BLaER1 treated with 17β-estradiol and CSF1 and Interleukin-3, amounts not matched to agents 10 nM and 100 nM (cell line): ENCODE measurements at regions not wholly inside any gene's neighbourhood (a gene's known extent, or its start where the extent isn't known, plus 50 kb on each side); places are given as distances from the start of the nearest gene placed in this dataset.

Source experiments
- H3K27ac ChIP-seq, 11 experiments: shearing (Covaris generic); formaldehyde crosslinking; 2 replicates each; pipeline ENCODE4 v1.8.1; 2022
- H3K27me3 ChIP-seq, 11 experiments: shearing (Covaris generic); formaldehyde crosslinking; 2 replicates each; pipeline ENCODE4 v1.8.1; 2022
- H3K36me3 ChIP-seq, 11 experiments: shearing (Covaris generic); formaldehyde crosslinking; 2 replicates each; pipeline ENCODE4 v1.8.1; 2022
- H3K4me1 ChIP-seq, 10 experiments: shearing (Covaris generic); formaldehyde crosslinking; 2 replicates each; pipeline ENCODE4 v1.8.1; 2022
- H3K4me2 ChIP-seq, 11 experiments: shearing (Covaris generic); formaldehyde crosslinking; 2 replicates each; pipeline ENCODE4 v1.8.1; 2022
- H3K4me3 ChIP-seq, 10 experiments: shearing (Covaris generic); formaldehyde crosslinking; 2 replicates each; pipeline ENCODE4 v1.8.1; 2022
- H3K9ac ChIP-seq, 11 experiments: shearing (Covaris generic); formaldehyde crosslinking; 2 replicates each; pipeline ENCODE4 v1.8.1; 2022
- H3K9me3 ChIP-seq, 11 experiments: shearing (Covaris generic); formaldehyde crosslinking; replicated peaks in 1 of 11; 2 replicates each; pipeline ENCODE4 v1.8.1; 2022
- H4K20me1 ChIP-seq, 11 experiments: shearing (Covaris generic); formaldehyde crosslinking; 2 replicates each; pipeline ENCODE4 v1.8.1; 2022
- Cebpa-rat ChIP-seq, 11 experiments: shearing (Covaris generic); IDR thresholded peaks; 2 replicates each; pipeline ENCODE4 v1.8.1; 2022

DNA sequence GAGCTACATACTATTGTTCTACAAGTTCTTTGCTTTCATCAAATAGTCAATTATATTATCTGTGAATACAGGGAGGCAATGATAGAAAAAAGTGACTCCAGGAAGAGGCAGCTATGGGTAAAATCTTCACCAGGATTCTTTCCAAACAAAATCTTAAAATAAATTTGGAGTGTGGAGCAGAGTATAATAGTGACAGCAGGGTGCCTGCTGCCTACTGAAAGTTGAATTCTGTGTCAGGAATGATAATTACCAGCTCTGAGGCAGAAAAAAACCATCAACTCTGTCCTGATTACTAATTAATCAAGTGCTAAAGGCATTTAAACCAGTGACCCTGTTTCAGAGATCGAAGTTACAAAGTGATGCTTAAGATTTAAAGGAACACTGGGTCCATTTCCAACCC lies 148.0 kb downstream of the DIPK2A start:
- no peak overlapping the region for H3K27ac ChIP-seq
- H4K20me1 ChIP-seq = no peaks in the 10 kb centered on the region
- H3K4me1 ChIP-seq = peaks cover 0 to 6% (median 0%) of the 10 kb centered on the region in 10 experiments; a peak in 3 of 20 replicates
- no peaks in the 10 kb centered on the region for H3K27me3 ChIP-seq
- no peak overlapping the region for H3K4me3 ChIP-seq
- no peak overlapping the region for H3K4me2 ChIP-seq
- peaks cover 0 to 6% (median 0%) of the 10 kb centered on the region in 11 experiments; a peak in 2 of 22 replicates for H3K9me3 ChIP-seq
- no peaks in the 10 kb centered on the region for H3K36me3 ChIP-seq
- no peak for TF ChIP-seq Cebpa-rat (IDR thresholded peaks at IDR 0.05)
- H3K9ac ChIP-seq = no peak overlapping the region

DNA sequence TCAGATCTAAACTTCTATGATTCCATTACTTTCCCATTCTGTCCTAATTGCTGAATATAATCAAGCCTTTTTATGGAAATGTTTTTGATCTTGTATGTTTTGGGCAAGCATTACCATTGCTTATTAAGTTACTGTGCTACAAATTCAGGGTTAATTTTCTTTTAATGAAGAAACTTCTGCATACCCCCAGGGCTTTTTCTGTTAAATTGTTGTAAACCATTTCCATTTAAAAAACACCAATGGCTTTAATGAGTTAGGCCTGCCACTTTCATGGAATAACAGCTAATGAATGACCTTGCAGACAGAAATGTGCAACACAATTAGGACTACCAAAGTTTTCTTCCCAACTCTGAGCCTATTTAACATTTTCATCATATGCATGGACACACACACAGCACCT lies 150.0 kb downstream of the DIPK2A start:
- peaks cover 0 to 11% (median 0%) of the 10 kb centered on the region in 11 experiments; a peak in 5 of 22 replicates for H3K9me3 ChIP-seq
- no peak overlapping the region for H3K4me2 ChIP-seq
- no peaks in the 10 kb centered on the region for H4K20me1 ChIP-seq
- no peaks in the 10 kb centered on the region for H3K27me3 ChIP-seq
- no peaks in the 10 kb centered on the region for H3K4me1 ChIP-seq
- no peak overlapping the region for H3K9ac ChIP-seq
- no peak overlapping the region for H3K4me3 ChIP-seq
- H3K36me3 ChIP-seq = no peaks in the 10 kb centered on the region
- no peak for TF ChIP-seq Cebpa-rat (IDR thresholded peaks at IDR 0.05)
- H3K27ac ChIP-seq = no peak overlapping the region

DNA sequence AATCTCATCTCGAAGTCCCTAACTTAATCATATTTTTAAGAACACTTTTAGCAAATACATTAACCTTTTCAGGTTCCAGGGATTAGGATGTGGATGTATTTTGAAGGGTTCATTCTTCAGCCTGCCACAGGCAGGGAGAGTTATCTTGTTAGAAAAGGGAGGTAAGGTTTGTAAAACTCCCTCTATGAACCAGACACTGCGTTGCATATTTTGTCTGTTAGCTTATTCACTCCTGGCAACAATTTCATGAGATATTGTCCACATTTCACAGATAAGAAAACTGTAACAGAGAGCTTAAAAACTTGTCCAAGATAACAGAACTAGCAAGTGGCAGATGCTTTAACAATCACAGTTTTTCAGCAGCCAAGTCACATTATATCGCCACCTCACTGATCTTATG lies 155.4 kb downstream of the DIPK2A start:
- Histone ChIP-seq H3K4me3 (no peak overlapping the region), H3K4me1 (peaks cover 0 to 4% (median 0%) of the 10 kb centered on the region in 10 experiments; a peak in 1 of 20 replicates), H4K20me1 (no peaks in the 10 kb centered on the region), H3K27ac (no peak overlapping the region), H3K4me2 (no peak overlapping the region), H3K27me3 (no peaks in the 10 kb centered on the region), H3K36me3 (no peaks in the 10 kb centered on the region), H3K9ac (no peak overlapping the region), H3K9me3 (peaks cover 0 to 18% (median 0%) of the 10 kb centered on the region in 11 experiments; a peak in 4 of 22 replicates)
- TF ChIP-seq Cebpa-rat (IDR thresholded peaks at IDR 0.05) = no peak

DNA sequence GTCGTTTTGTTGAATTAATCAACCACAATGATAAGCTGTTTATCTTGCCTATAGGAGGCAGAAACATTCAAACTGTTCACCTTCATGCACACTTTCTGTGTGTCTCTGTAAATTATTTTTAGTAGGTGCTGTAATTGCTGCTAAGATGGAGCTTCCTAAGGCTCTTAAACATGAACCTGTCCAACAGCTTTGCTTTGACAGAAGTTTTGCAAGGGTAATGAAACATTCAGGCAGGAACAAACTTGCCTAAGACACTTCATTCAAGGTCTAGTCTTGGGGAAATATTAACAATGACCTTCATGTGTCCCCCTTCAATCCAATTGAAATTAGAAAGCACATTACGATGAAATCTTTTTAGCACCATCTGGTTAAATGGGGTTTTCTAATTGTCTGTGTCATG lies 156.1 kb downstream of the DIPK2A start:
- H3K27ac ChIP-seq = no peak overlapping the region
- peaks cover 0 to 18% (median 0%) of the 10 kb centered on the region in 11 experiments; a peak in 4 of 22 replicates for H3K9me3 ChIP-seq
- no peaks in the 10 kb centered on the region for H3K36me3 ChIP-seq
- H3K4me3 ChIP-seq = no peak overlapping the region
- no peak for TF ChIP-seq Cebpa-rat (IDR thresholded peaks at IDR 0.05)
- no peak overlapping the region for H3K9ac ChIP-seq
- no peaks in the 10 kb centered on the region for H3K27me3 ChIP-seq
- H3K4me1 ChIP-seq = peaks cover 0 to 4% (median 0%) of the 10 kb centered on the region in 10 experiments; a peak in 1 of 20 replicates
- no peak overlapping the region for H3K4me2 ChIP-seq
- no peaks in the 10 kb centered on the region for H4K20me1 ChIP-seq

DNA sequence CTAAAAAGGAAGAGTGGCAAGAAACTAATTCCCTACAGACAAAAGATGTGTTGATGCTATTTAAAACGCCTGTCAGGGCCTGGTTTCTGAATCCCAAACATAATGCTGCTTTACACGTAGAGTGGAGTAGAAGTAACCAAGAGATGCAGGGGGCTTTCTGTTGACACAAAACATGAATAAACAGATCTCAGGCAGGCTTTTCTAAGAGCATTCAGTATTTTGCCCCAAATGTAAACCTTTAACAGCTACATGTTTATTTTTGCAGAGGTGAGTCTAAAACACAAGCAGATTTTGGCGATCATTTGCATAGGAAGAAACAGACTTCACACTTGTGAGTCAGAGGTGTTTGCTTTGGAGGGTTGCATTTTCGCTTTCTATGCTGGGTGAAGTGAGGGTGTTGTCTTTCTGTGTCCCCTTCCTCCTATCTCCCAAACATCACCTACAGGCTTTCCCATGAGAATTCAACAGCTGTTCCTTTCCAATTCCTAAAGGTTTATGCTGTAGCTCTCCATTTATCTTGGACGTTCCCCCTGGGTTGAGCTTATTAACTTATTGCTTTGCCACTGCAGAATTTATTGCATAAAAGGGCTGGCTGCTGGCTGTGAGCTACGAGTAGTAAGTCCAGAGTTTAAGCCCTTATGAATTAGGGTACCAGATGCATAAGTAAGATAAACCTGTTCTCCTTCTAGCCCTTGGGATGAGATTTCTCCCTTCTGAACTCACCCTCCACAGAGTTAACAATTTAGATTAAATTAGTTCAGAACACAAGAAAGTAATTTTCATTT lies 156.7 kb downstream of the DIPK2A start:
- Histone ChIP-seq H3K27ac (no peak overlapping the region), H3K4me3 (no peak overlapping the region), H3K4me1 (peaks cover 0 to 4% (median 0%) of the 10 kb centered on the region in 10 experiments; a peak in 1 of 20 replicates), H3K9ac (no peak overlapping the region), H4K20me1 (no peaks in the 10 kb centered on the region), H3K27me3 (no peaks in the 10 kb centered on the region), H3K36me3 (no peaks in the 10 kb centered on the region), H3K9me3 (peaks cover 0 to 18% (median 0%) of the 10 kb centered on the region in 11 experiments; a peak in 4 of 22 replicates), H3K4me2 (no peak overlapping the region; a peak in 1 of 22 replicates)
- no peak for TF ChIP-seq Cebpa-rat (IDR thresholded peaks at IDR 0.05)

DNA sequence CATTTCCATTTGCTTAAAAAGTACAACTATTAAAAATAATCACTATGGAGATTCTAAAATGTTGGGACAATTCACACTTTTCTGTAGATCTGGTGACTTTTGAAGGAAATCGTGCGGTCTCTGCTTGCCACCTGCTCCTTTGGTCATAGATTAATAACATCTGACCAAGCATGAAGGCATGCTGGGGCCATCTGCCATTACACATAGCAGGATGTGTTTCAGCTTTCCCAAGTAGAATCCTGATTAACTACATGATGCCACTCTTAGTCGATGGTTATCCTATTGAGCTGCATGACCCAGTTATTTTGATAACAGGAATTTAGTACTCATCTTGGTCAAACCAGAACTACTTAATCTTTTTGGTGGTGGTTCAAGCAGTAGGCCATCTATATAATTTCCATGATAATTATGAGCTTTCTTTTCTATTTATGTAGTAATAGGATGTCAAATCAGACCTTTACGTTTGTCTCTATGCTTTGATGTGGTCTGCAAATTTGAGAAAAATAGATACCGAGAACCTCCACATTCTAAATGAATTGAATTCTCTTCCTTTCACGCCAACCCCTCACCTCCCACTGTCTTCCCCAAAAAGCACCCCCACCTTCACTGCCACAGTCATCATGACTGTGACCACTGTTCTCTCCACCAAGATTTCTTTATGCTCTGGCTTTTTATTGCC lies 158.1 kb downstream of the DIPK2A start:
- H3K9me3 ChIP-seq = peaks cover 0 to 18% (median 0%) of the 10 kb centered on the region in 11 experiments; a peak in 4 of 22 replicates
- no peaks in the 10 kb centered on the region for H3K27me3 ChIP-seq
- peaks cover 0 to 4% (median 0%) of the 10 kb centered on the region in 10 experiments; a peak in 1 of 20 replicates for H3K4me1 ChIP-seq
- no peaks in the 10 kb centered on the region for H3K36me3 ChIP-seq
- TF ChIP-seq Cebpa-rat (IDR thresholded peaks at IDR 0.05) = no peak
- no peaks in the 10 kb centered on the region for H4K20me1 ChIP-seq
- no peak overlapping the region for H3K27ac ChIP-seq
- H3K4me2 ChIP-seq = no peak overlapping the region
- H3K4me3 ChIP-seq = no peak overlapping the region
- H3K9ac ChIP-seq = no peak overlapping the region

DNA sequence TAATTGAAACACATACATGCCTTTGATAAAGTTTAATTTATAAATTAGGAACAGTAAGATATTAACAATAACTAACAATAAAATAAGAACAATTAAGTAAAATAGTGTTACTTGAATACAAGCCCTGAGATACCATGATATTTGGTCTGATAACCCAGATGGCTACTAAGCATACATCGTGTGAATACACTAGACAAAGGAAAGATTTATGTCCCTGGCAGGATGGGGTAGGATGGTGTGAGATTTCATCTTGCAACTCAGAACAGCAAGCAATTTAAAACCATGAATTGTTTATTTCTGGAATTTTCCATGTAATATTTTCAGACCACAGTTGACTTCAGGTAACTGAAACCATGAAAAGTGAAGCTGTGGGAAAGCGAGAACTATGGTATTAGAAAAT lies 169.5 kb downstream of the DIPK2A start:
- H3K4me3 ChIP-seq = no peak overlapping the region
- no peak overlapping the region for H3K9ac ChIP-seq
- no peak for TF ChIP-seq Cebpa-rat (IDR thresholded peaks at IDR 0.05)
- no peak overlapping the region for H3K27ac ChIP-seq
- peaks cover 7 to 24% (median 15%) of the 10 kb centered on the region in 11 experiments for H3K9me3 ChIP-seq
- H3K4me2 ChIP-seq = no peak overlapping the region
- H3K4me1 ChIP-seq = no peaks in the 10 kb centered on the region
- no peaks in the 10 kb centered on the region for H3K27me3 ChIP-seq
- no peaks in the 10 kb centered on the region for H3K36me3 ChIP-seq
- H4K20me1 ChIP-seq = no peaks in the 10 kb centered on the region

DNA sequence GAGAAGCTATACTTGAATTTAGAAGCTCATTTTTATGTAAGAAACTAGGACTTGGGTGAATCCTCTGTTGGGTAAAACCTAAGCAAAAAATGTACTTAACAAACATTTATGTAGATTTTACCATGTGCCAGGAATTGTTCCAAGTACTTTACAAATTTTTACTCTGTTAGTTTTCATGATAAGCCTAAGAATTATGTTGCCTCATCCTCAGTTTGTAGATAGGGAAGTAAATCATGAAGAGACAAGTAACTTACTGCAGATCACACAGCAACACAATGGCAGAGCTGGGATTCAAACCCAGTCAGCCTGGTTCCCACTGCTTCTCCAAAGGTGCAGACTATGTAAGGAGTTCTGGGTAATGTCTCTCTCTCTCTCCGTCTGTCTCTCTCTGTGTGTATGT lies 169.9 kb downstream of the DIPK2A start:
- H3K27ac ChIP-seq = no peak overlapping the region

DNA sequence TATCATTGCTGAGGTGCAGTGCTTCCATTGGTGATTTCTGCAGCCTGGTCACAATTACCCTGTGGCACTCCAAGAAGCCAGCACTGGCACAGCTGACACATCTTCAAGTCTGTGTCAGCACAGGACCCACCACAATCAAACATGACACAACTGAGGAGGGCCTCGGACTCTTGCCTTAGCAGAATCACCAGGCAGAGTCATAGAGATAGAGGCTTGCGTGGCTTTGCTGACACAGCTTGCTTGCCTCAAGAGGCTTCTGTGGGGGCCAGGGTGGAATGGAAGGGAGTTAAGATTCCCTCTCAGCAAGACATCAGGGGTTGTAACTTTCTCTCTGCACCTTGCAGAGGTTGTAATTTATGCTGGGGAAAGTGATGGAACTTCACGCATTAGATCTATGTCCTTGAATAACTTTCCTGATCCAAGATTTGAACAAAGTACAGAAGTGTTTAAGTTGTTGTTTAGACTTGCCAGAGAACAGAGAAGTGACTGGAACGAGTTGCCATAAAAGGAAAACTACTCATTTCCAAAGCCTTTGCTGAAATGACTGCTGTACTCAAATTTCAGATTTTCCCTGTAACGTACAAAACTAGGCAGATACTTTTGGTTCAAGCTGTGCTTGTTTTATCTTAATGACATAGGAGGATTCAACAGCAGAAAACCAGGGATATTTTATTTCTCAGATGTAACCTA lies 170.7 kb downstream of the DIPK2A start:
- Histone ChIP-seq H3K4me1 (no peaks in the 10 kb centered on the region), H3K9ac (no peak overlapping the region), H4K20me1 (no peaks in the 10 kb centered on the region), H3K4me2 (no peak overlapping the region), H3K27me3 (no peaks in the 10 kb centered on the region), H3K36me3 (no peaks in the 10 kb centered on the region), H3K27ac (no peak overlapping the region), H3K4me3 (no peak overlapping the region), H3K9me3 (peaks cover 4 to 15% (median 11%) of the 10 kb centered on the region in 11 experiments)
- no peak for TF ChIP-seq Cebpa-rat (IDR thresholded peaks at IDR 0.05)

More for the DNA sequence above, 169.9 kb downstream of the DIPK2A start:
- no peak for TF ChIP-seq Cebpa-rat (IDR thresholded peaks at IDR 0.05)
- H3K4me3 ChIP-seq = no peak overlapping the region
- H3K4me1 ChIP-seq = no peaks in the 10 kb centered on the region
- no peaks in the 10 kb centered on the region for H4K20me1 ChIP-seq
- H3K4me2 ChIP-seq = no peak overlapping the region
- H3K27me3 ChIP-seq = no peaks in the 10 kb centered on the region
- no peaks in the 10 kb centered on the region for H3K36me3 ChIP-seq
- no peak overlapping the region for H3K9ac ChIP-seq
- H3K9me3 ChIP-seq = peaks cover 7 to 22% (median 15%) of the 10 kb centered on the region in 11 experiments
